HG03066 (cell line): ENCODE measurements at regions not wholly inside any gene's neighbourhood (a gene's known extent, or its start where the extent isn't known, plus 50 kb on each side); places are given as distances from the start of the nearest gene placed in this dataset.
"Not testable (repeated sequence)": the region's sequence is repeated elsewhere in the genome, so short reads cannot be mapped to it uniquely, and the experiment has no call there.

ENCODE experiments used
- ATAC-seq: cut with Tn5 transposase; IDR thresholded peaks from one replicate; pipeline ENCODE4 v1.9.1; 2021; ENCODE audit warnings: low read depth; ENCODE audit not compliant: unreplicated experiment

GRCh38 chr10:117778241-117778640, 235.7 kb downstream of the EMX2 start:
- no peak for ATAC-seq

- ATAC-seq: no peak
These were observed 237.9 kb downstream of the EMX2 start for GRCh38 chr10:117780411-117780810.

GRCh38 chr10:117781216-117781831, 238.8 kb downstream of the EMX2 start:
- no peak for ATAC-seq

GRCh38 chr10:117782276-117782675, 239.7 kb downstream of the EMX2 start:
- no peak for ATAC-seq

GRCh38 chr10:117783698-117784395, 241.3 kb downstream of the EMX2 start:
- no peak for ATAC-seq

GRCh38 chr10:117784776-117785175, 242.2 kb downstream of the EMX2 start:
- no peak for ATAC-seq

- no peak for ATAC-seq
These were observed 246.4 kb downstream of the EMX2 start for GRCh38 chr10:117788911-117789310.

- ATAC-seq: no peak
These were observed 247.6 kb downstream of the EMX2 start for GRCh38 chr10:117790179-117790578.

- ATAC-seq: no peak
These were observed 248.1 kb downstream of the EMX2 start for GRCh38 chr10:117790621-117791020.

- no peak for ATAC-seq
These were observed 249.7 kb downstream of the EMX2 start for GRCh38 chr10:117792214-117792613.

- no peak for ATAC-seq
These were observed 250.5 kb downstream of the RAB11FIP2 start for GRCh38 chr10:117796130-117796745.

GRCh38 chr10:117797296-117797695, 249.4 kb downstream of the RAB11FIP2 start:
- no peak for ATAC-seq

GRCh38 chr10:117801691-117802090, 245.1 kb downstream of the RAB11FIP2 start:
- no peak for ATAC-seq

- no peak for ATAC-seq
These were observed 242.2 kb downstream of the RAB11FIP2 start for GRCh38 chr10:117804470-117805011.

GRCh38 chr10:117805139-117805538, 241.6 kb downstream of the RAB11FIP2 start:
- no peak for ATAC-seq

- ATAC-seq: no peak
These were observed 239.3 kb downstream of the RAB11FIP2 start for GRCh38 chr10:117807441-117807840.

- ATAC-seq: not testable (repeated sequence)
These were observed 230.9 kb downstream of the RAB11FIP2 start for GRCh38 chr10:117815816-117816215.

- ATAC-seq: no peak
These were observed 229.6 kb downstream of the RAB11FIP2 start for GRCh38 chr10:117817116-117817515.

GRCh38 chr10:117818721-117819120, 228.0 kb downstream of the RAB11FIP2 start:
- ATAC-seq: no peak

- ATAC-seq: no peak
These were observed 227.4 kb downstream of the RAB11FIP2 start for GRCh38 chr10:117819304-117819703.

- no peak for ATAC-seq
These were observed 222.8 kb downstream of the RAB11FIP2 start for GRCh38 chr10:117823980-117824379.

- no peak for ATAC-seq
These were observed 216.5 kb downstream of the RAB11FIP2 start for GRCh38 chr10:117830205-117830604.
